GM04504 (cell line): ENCODE measurements at regions not wholly inside any gene's neighbourhood (a gene's known extent, or its start where the extent isn't known, plus 50 kb on each side); places are given as distances from the start of the nearest gene placed in this dataset.

Experiments
- DNase-seq: peaks from one replicate; pipeline ENCODE4 v3.0.0-alpha.2; 2012; ENCODE audit warnings: low read depth

- no peak for DNase-seq
These were observed 136.9 kb downstream of the RWDD3 start for GRCh38 chr1:95370691-95371562.

- no peak for DNase-seq
These were observed 137.8 kb downstream of the RWDD3 start for GRCh38 chr1:95371666-95372282.

- no peak for DNase-seq
These were observed 141.2 kb downstream of the RWDD3 start for GRCh38 chr1:95375174-95375573.

GRCh38 chr1:95380909-95381308, 146.9 kb downstream of the RWDD3 start:
- no peak for DNase-seq

- no peak for DNase-seq
These were observed 148.2 kb downstream of the RWDD3 start for GRCh38 chr1:95382000-95382786.

- DNase-seq = no peak
These were observed 149.1 kb downstream of the RWDD3 start for GRCh38 chr1:95383111-95383510.

GRCh38 chr1:95384567-95384966, 150.6 kb downstream of the RWDD3 start:
- DNase-seq = no peak

GRCh38 chr1:95386371-95386770, 152.4 kb downstream of the RWDD3 start:
- DNase-seq = no peak

- no peak for DNase-seq
These were observed 152.9 kb downstream of the RWDD3 start for GRCh38 chr1:95386915-95387314.

GRCh38 chr1:95388031-95388430, 154.0 kb downstream of the RWDD3 start:
- no peak for DNase-seq

GRCh38 chr1:95393434-95393833, 159.4 kb downstream of the RWDD3 start:
- no peak for DNase-seq

- no peak for DNase-seq
These were observed 162.5 kb downstream of the RWDD3 start for GRCh38 chr1:95396557-95396956.

GRCh38 chr1:95402780-95403179, 168.8 kb downstream of the RWDD3 start:
- no peak for DNase-seq

GRCh38 chr1:95406279-95406678, 172.3 kb downstream of the RWDD3 start:
- no peak for DNase-seq

- no peak for DNase-seq
These were observed 173.3 kb downstream of the RWDD3 start for GRCh38 chr1:95407131-95407885.

GRCh38 chr1:95407886-95408291, 173.9 kb downstream of the RWDD3 start:
- DNase-seq = no peak

- no peak for DNase-seq
These were observed 174.6 kb downstream of the RWDD3 start for GRCh38 chr1:95408507-95409136.

GRCh38 chr1:95409276-95409675, 175.3 kb downstream of the RWDD3 start:
- no peak for DNase-seq

- DNase-seq = no peak
These were observed 175.9 kb downstream of the RWDD3 start for GRCh38 chr1:95409901-95410300.

- DNase-seq = no peak
These were observed 181.1 kb downstream of the RWDD3 start for GRCh38 chr1:95415146-95415545.

GRCh38 chr1:95426772-95427171, 192.8 kb downstream of the RWDD3 start:
- DNase-seq = no peak

- DNase-seq = no peak
These were observed 193.5 kb downstream of the RWDD3 start for GRCh38 chr1:95427525-95427924.
